ENCODE measurements at regions not wholly inside any gene's neighbourhood (a gene's known extent, or its start where the extent isn't known, plus 50 kb on each side); places are given as distances from the start of the nearest gene placed in this dataset.

GRCh38 chr15:101549647-101550046, 60.1 kb upstream of the PCSK6 start:
- no peak for DNase-seq
- Mint-ChIP-seq H3K9me3 (ENCODE audit: unreplicated experiment) (no peaks in the 10 kb centered on the region), H3K27ac (ENCODE audit: unreplicated experiment) (no peak overlapping the region), H3K36me3 (ENCODE audit: insufficient read depth, unreplicated experiment) (no peaks in the 10 kb centered on the region), H3K4me3 (ENCODE audit: unreplicated experiment) (no peak overlapping the region), H3K27me3 (ENCODE audit: insufficient read depth, unreplicated experiment) (peaks cover 8% of the 10 kb centered on the region), H3K4me1 (ENCODE audit: low read depth, unreplicated experiment) (peaks cover 14% of the 10 kb centered on the region)
- H3K4me1 ChIP-seq = peaks cover 13% of the 10 kb centered on the region
- no peaks in the 10 kb centered on the region for H3K36me3 ChIP-seq (ENCODE audit: control insufficient read depth, insufficient read depth, low read length)
- no peaks in the 10 kb centered on the region for H3K27me3 ChIP-seq (replicated peaks; ENCODE audit: control insufficient read depth, insufficient read depth, low read length)
- intact Hi-C loops (cut with micrococcal nuclease; ENCODE audit: unreplicated experiment) = no loop called here
- no peaks in the 10 kb centered on the region for H3K9me3 ChIP-seq
- CTCF ChIA-PET = interaction anchor here (1.1 kb wide), 1 partner anchor 21 kb away, joined by 3 read pairs; no protein-coding TSS in a partner anchor
- POLR2A ChIA-PET = no interaction called here
- no TSS peak for BruUV-seq (replicated peaks)
- H3K4me3 ChIP-seq (ENCODE audit: low read depth, low read length) = no peak overlapping the region
- TF ChIP-seq CTCF (IDR thresholded peaks at IDR 0.05; ENCODE audit: insufficient read depth in 1 of 2, low read depth in 1 of 2, low read length in 1 of 2, severe bottlenecking in 1 of 2, unreplicated experiment in 1 of 2) = no peak

DNA sequence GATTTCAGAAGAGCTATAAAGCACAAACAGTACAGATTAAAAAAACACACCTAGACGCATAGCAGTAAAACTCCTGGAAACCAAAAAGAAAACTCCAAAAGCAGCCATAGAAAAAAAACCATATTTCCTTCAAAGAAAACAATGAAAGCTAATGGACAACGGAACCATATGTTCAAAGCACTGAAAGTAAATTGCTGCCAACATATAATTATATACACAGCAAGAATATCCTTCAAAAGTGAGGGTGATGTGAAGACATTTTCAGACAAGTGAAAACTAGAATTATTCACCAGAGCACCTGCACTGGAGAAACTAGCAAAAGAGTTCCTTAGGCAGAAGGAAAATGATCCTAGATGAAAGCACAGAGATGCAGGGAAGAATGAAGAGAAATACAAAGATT, 58.2 kb upstream of the PCSK6 start:
- POLR2A ChIA-PET = no interaction called here
- intact Hi-C loops (cut with micrococcal nuclease; ENCODE audit: unreplicated experiment) = no loop called here
- Mint-ChIP-seq H3K4me3 (ENCODE audit: unreplicated experiment) (no peak overlapping the region), H3K9me3 (ENCODE audit: unreplicated experiment) (no peaks in the 10 kb centered on the region), H3K27me3 (ENCODE audit: insufficient read depth, unreplicated experiment) (peaks cover 8% of the 10 kb centered on the region), H3K4me1 (ENCODE audit: low read depth, unreplicated experiment) (peaks cover 14% of the 10 kb centered on the region), H3K27ac (ENCODE audit: unreplicated experiment) (no peak overlapping the region), H3K36me3 (ENCODE audit: insufficient read depth, unreplicated experiment) (no peaks in the 10 kb centered on the region)
- no peak for TF ChIP-seq CTCF (IDR thresholded peaks at IDR 0.05; ENCODE audit: insufficient read depth in 1 of 2, low read depth in 1 of 2, low read length in 1 of 2, severe bottlenecking in 1 of 2, unreplicated experiment in 1 of 2)
- BruUV-seq (replicated peaks) = no TSS peak
- Histone ChIP-seq H3K36me3 (ENCODE audit: control insufficient read depth, insufficient read depth, low read length) (no peaks in the 10 kb centered on the region), H3K4me3 (ENCODE audit: low read depth, low read length) (no peak overlapping the region), H3K27me3 (replicated peaks; ENCODE audit: control insufficient read depth, insufficient read depth, low read length) (no peaks in the 10 kb centered on the region), H3K9me3 (no peaks in the 10 kb centered on the region), H3K4me1 (peaks cover 13% of the 10 kb centered on the region)
- CTCF ChIA-PET = no interaction called here
- DNase-seq = no peak

- Mint-ChIP-seq H3K9me3 (ENCODE audit: unreplicated experiment) (no peaks in the 10 kb centered on the region), H3K27ac (ENCODE audit: unreplicated experiment) (no peak overlapping the region), H3K27me3 (ENCODE audit: insufficient read depth, unreplicated experiment) (peaks cover 8% of the 10 kb centered on the region), H3K4me3 (ENCODE audit: unreplicated experiment) (no peak overlapping the region), H3K4me1 (ENCODE audit: low read depth, unreplicated experiment) (peaks cover 9% of the 10 kb centered on the region), H3K36me3 (ENCODE audit: insufficient read depth, unreplicated experiment) (no peaks in the 10 kb centered on the region)
- no peak for TF ChIP-seq CTCF (IDR thresholded peaks at IDR 0.05; ENCODE audit: insufficient read depth in 1 of 2, low read depth in 1 of 2, low read length in 1 of 2, severe bottlenecking in 1 of 2, unreplicated experiment in 1 of 2)
- intact Hi-C loops (cut with micrococcal nuclease; ENCODE audit: unreplicated experiment) = no loop called here
- Histone ChIP-seq H3K9me3 (no peaks in the 10 kb centered on the region), H3K4me1 (peaks cover 8% of the 10 kb centered on the region), H3K27me3 (replicated peaks; ENCODE audit: control insufficient read depth, insufficient read depth, low read length) (no peaks in the 10 kb centered on the region), H3K4me3 (ENCODE audit: low read depth, low read length) (no peak overlapping the region), H3K36me3 (ENCODE audit: control insufficient read depth, insufficient read depth, low read length) (no peaks in the 10 kb centered on the region)
- ChIA-PET POLR2A (no interaction called here), CTCF (no interaction called here)
- no TSS peak for BruUV-seq (replicated peaks)
- DNase-seq = no peak
These were observed 56.3 kb upstream of the PCSK6 start for GRCh38 chr15:101545548-101546505.

Measured in Caco-2 (cell line).